Renal pelvis (tissue), 1 donor: ENCODE measurements at regions not wholly inside any gene's neighbourhood (a gene's known extent, or its start where the extent isn't known, plus 50 kb on each side); places are given as distances from the start of the nearest gene placed in this dataset.
"Not testable (repeated sequence)": the region's sequence is repeated elsewhere in the genome, so short reads cannot be mapped to it uniquely, and the experiment has no call there.

Experiments
- DNase-seq: peaks from one replicate; pipeline ENCODE4 v3.0.0-alpha.2; 2013

- DNase-seq: no peak
Measured at GRCh38 chr21:29396951-29397455, 98.3 kb downstream of the BACH1 start.

DNA sequence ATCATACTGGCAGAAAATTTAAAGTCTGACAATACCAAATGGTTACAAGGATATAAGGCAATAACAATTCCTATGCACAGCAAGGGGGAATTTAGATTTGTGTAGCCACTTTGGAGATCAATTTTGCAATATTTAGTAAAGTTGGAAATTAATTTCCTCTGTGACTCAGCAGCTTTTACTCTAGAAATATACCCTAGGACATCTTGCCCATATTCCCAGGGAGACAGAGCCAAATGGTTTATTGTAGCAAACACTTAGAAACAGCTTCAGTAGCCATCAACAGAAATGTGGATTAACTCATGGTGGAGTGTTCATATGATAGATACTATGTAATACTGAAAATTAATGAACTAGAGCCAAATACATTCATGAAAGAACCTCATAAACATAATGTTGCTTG, 104.6 kb downstream of the BACH1 start:
- DNase-seq: no peak

GRCh38 chr21:29403922-29404538, 105.3 kb downstream of the BACH1 start:
- no peak for DNase-seq

DNA sequence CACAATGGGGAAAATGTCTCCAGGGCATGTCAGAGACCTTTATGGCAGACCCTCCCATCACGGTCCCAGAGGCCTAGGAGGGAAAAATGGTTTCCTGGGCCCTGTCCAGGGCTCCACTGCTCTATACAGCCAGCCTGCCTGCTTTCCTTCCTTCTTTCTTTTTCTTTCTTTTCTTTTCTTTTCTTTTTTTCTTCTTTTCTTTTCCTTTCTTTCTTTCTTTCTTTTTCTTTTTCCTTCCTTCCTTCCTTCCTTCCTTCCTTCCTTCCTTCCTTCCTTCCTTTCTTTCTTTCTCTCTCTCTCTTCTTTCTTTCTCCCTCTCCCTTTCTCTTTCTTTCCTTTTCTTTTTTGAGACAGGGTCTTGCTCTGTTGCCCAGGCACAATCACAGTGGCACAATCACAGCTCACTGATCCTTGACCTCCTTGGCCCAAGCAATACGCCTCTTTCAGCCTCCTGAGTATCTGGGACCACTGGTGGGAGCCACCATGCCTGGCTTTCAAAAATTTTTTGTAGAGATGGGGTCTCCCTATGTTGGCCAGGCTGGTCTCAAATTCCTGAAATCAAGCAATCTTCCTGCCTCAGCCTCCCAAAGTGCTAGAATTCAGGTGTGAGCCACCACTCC, 106.9 kb downstream of the BACH1 start:
- DNase-seq: no peak

- no peak for DNase-seq
Measured at GRCh38 chr21:29406385-29406784, 107.7 kb downstream of the BACH1 start.

GRCh38 chr21:29407571-29407970, 108.8 kb downstream of the BACH1 start:
- DNase-seq: no peak

DNA sequence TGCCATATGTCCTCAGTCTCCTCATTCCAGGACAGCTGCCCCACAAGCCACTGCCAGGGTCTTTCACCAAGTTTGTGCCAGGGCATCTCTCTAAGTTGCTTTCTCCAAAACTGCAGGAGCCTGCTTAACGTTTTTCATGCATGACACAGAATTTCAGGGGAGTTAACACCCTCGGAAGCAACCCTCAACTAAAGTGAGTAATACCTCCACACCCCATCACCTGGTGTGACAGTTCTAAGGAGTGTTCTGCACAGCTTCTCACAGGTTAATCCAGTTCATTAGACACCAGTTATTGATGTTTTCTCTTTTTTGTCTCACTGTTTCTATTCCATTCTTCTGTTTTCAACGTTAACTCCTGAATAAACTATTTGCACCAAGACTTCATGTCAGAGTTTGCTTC, 115.0 kb downstream of the BACH1 start:
- no peak for DNase-seq

- no peak for DNase-seq
Measured at GRCh38 chr21:29416268-29416667, 117.5 kb downstream of the BACH1 start.

DNA sequence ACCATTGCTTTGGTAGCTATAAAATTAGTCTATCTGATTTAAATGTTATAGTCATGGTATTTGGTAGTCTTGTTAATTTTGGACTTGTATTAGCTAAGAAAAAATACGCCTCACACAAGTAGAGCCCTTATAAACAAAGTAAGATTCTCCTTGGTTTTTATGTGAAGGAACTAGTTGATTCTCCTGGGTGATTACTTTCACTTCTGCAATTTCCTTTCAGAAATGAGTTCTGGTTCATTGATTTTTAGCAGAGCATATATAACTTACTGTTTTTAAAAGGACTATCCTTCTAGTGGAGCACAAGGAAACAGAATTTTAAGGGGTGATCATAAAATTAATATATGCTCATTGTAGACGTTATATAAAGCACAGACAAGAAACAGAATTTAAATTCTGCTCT, 120.1 kb downstream of the BACH1 start:
- DNase-seq: no peak

- DNase-seq: no peak
Measured at GRCh38 chr21:29419422-29419821, 120.7 kb downstream of the BACH1 start.

DNA sequence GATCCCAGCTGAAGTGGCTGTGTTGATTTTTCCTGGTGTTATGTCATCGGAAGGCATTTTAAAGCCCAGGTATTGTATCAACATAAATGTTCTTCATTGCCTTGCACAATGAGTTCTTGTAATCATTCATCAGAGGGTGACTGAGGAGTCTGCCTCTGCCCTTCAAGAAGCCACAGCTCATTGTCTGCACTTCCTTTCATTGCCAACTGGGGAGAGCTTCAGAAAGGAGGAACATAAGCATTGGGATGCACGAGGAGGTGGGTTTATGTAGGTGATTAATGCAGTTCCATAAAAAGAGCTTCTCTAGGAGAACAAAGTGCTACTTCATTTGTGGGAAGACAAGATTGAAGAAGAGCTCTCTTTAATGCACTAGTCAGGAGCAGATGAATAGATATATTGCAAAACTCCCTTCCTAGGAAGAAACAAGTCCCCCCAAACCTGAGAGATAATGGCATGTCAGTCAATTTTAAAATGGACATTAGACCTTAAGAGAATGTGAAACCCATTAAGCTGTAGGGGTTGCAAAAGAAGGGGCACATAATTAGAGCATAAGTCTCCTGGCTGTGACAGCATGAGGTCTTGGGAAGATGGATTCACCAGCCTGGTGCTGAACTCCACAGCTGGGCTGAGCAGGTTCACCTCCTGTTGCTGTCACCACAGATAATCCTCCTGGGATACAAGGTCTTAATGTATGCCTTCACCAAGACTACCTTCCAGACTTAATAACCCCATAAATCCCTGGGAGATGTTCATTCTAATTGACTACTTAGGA, 124.6 kb downstream of the BACH1 start:
- no peak for DNase-seq

DNA sequence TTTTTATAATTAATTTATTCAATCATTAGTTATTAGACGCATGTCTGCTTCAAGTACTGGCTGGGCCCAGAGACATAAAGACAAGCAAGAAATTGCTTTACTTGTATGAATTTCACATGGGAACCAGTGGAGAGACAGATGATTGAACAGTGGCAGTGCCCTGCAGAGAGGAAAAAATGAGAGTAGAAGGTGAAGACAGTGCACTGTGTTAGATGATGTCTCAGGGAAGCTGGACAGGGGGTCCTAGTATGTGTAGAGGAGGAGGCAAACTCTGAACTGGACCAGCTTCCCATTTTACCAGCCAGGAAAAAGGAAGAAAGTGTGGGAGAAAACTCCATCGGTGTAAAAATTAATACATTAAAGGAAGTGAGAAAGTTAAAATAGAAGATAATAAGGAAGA, 126.0 kb downstream of the BACH1 start:
- DNase-seq: no peak

DNA sequence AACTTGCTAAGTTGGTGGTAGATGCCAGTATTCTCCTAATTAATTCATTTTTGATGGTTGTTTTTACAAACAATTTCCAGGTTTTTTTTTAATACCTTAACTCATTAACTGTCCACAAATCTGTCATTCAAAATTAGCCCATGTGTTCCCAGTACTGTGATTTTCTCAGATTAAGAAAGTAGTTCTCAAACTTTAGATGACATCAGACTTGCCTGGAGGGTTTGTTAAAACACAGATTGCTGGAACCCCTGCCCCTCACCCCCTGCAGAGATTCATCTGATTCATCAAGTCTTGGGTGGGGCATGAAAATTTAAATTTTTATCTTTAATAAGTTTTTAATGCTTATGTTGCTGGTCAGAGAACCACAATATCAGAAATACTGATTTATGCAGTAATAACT, 130.5 kb downstream of the BACH1 start:
- DNase-seq: no peak

DNA sequence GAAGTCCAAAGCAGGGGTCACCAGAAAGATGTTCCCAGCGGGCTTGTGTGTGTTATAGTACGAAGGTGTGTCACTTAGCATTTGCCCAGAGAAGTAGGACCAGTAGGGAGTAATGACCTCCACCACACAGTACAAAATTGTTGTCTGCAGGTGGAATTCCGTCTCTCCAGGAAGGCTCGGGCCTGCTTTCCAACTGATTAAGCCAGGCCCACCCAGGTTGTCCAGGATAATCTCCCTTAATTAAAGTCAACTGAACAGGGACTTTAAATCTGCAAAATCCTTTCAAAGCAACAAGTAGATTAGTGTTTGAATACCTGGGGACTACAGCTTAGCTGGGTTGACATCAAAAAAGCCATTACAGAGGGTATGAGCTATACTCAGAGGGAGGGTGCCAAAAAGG, 131.3 kb downstream of the BACH1 start:
- no peak for DNase-seq

DNA sequence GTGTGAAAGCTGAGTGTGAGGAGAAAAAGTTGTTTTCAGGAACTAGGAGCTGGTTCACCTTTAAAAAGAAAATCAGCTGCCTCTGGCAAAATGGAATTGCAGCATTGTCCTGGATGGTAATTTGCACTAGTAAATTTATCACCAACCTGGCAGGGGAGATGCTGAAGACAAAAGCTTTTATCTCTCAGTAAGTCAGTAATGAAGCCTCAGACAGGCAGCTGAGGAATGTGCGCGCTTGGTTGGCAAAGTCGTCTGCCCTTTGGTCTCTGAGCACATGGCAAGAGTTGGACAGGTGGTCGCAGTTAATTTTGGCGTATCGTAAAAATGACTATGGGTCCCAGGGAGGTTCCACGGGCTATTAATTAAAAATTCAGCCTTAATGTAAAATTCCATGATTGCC, 131.9 kb downstream of the BACH1 start:
- peak; percentile 57 for DNase-seq

- DNase-seq: no peak
Measured at GRCh38 chr21:29431178-29431577, 132.5 kb downstream of the BACH1 start.

DNA sequence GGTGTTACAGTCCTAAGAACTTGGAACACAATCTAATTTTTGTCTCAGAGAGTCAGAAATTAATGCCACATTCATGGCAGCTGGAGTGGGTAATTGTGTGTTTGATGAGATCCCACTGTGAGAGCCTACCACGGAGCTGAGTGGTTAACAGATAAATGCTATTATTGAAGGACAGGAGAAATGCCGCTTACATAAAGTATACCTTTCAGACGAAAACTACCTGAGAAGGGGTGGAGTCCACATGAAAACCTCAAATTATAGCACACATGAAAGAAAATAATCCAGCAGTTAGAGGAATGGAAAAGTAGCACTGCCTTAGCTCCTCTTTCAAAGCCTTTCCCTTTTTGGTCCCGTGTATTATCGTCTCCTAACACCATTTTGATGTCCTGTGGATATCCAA, 133.0 kb downstream of the BACH1 start:
- no peak for DNase-seq

DNA sequence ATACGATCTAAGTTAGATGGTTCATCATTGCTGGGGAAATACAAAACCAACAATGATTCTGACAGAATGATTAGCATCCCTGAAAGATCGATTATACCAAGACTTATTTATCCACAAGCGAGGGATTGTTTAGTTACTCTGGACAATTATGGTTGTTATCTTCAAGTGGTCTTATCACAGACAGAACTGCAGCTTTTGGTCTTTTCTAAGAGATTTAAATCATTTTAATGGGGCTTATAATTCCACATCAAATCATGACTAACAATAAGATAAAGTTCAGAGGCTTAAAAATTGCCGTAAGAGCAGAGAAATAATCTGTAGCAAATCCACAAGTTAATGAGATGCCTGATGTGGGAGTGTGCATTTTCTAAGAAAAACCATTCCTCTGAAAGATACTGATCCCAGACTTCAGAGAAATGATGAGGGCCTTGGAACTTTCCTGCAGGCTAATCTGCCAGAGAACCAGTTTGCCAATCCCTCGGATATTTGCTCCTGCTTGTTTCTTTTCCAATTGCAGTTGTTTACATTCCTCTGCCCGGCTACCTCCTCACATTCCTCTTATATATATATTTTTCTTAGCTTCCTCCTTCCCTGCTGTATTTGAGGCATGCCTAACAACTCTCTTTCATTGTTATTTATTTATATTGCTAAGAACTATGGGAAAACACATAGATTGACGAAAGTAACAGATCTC, 134.8 kb downstream of the BACH1 start:
- DNase-seq: no peak

DNA sequence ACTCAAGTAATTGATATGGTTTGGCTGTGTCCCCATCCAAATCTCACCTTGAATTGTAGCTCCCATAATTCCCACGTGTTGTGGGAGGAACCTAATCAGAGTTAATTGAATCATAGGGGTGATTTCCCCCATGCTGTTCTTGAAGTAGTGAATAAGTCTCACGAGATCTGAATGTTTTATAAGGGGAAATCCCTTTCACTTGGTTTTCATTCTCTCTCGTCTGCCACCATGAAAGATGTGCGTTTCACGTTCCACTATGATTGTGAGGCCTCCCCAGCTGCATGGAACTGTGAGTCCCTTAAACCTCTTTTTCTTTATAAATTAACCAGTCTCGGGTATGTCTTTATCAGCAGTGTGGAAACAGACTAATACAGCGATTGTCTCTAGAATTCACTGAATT, 135.4 kb downstream of the BACH1 start:
- no peak for DNase-seq

DNA sequence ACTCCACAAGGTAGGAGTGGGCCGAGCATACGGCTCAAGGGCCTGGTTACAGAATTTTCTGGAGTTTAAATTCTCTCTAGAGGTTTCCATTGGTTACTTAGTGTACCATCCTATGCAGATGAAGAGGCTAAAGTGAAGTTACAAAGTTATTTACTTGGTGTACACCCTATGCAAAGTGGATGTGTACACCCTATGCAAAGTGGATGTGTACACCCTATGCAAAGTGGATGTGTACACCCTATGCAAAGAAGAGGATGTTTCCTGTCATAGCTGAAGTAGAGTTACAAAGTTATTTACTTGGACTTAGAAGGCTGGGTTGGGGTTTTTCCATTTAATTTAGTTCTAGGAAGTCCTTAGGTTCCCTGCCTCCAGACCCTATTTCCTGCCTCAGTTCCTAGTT, 136.3 kb downstream of the BACH1 start:
- not testable (repeated sequence) for DNase-seq

DNA sequence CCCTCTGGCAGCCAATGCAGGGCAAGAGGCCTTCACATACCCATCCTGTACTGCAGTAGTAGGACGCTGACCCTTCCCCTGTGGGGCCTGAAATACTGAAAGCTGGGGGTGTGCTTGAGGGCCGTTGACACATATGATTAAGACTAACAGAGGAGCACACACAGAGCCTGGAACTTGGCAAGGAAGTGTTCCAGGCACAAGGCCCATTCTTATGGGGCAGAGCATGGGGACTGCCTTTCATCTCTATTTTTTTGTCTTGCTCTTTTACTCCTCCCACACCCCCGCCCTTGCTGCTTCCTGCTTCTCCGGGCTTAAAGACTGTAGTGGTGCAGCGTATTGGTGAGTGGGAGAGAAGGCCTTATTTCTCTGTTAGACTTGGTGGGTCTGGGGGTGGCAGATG, 137.4 kb downstream of the BACH1 start:
- no peak for DNase-seq

GRCh38 chr21:29436650-29437049, 137.9 kb downstream of the BACH1 start:
- DNase-seq: no peak

DNA sequence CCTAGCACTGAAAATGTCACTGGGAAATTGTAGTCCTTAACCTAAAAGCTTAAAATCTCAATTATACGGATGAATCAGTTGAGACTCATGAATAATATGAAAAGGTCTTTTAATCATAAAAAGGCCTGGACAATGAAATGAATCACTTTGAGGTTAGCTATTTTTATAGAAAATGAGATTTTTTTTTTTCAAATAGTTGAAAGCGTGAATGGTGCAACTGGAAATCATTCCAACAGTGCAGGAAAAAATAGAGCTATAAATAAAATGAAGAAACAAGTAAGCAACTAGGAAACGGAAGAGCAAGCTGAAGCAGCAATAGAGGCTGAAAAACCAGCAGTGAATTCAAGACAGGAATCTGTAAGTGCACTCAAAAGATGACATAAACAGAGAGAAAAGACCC, 142.9 kb downstream of the BACH1 start:
- DNase-seq: no peak
